ENCODE measurements at regions not wholly inside any gene's neighbourhood (a gene's known extent, or its start where the extent isn't known, plus 50 kb on each side); places are given as distances from the start of the nearest gene placed in this dataset.
"Not testable (repeated sequence)": the region's sequence is repeated elsewhere in the genome, so short reads cannot be mapped to it uniquely, and the experiment has no call there.

DNA sequence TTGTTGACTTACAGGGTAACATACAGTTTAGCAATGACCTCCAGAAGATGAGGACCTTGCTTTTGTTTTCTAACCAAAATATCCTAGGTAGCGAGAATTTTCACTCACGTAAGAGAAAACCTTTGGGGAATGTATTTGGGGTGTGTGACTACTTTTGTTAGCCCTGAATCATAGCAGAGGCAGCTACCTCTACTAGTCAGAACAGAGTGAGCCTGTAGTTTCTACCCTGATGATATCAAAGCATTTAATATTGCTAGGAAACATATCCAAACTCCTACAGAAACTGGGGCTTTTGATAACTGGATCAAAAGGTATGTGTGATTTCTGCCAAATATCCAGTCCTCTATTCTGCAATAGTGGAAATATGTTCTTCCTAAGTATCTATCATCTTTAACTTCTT, 462.6 kb upstream of the ZEB2 start:
- no peak for DNase-seq (ENCODE audit: low spot score)

DNA sequence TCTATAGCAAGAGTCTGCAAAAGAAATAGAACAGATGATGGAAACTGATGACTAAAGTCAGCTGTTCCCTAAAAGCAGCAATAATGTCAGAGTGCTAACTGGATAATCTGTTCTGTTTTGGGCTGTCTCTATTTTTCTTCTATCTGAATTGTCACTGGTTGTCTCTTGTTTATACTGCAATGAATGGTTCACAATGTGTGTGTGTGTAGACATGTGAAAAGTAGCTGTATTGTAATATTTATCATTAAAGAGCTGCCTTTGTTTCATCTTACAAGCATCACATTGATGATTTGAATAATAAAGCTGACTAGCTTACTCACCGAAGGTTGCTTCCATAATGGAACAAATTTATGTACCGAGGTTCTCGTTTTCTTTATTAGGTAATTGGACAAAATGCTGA, 456.0 kb upstream of the ZEB2 start:
- DNase-seq (ENCODE audit: low spot score), result no peak

DNA sequence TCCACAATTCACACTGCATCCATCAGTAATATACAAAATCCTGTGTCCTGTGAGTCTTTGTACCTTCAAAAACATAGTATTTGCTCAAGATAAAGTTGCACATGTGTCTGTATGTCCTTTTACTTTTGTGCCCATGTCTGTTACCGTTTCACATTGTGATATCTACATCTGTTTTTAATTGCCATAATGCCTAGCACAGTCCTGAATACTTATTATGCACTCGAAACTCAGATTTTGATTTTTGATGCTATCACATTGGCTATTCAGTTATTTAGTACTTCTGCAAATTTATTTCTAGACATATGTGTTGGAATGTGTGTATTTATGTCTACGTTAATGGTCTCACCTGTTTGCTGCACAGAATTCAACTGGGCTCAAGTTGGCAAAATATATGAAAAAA, 452.8 kb upstream of the ZEB2 start:
- no peak for DNase-seq (ENCODE audit: low spot score)

DNA sequence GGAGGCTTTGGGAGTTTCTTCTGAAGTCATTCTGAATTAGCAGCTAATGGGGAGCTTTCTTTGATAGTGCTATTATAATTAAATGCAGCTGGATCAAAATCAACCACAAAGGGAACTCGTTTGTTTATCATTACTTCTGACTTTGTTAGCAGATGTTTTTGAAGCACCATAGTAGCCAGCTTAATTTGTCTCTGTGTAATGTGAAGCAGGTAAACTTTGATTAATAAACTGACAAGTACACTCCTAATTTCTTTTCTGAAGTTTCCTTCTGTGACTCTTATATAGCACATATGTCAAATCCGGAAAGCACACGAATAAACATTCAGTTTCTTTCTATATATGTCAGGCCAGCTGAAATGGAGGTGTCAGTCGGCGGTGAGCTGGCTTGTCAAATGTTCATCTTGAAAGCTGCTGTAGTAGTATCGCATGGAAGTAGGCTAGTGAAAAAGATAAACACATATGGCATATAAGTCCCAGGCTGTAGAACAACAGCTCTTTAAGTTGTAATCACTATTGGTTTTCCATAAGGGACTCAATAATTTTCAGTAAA, 451.9 kb upstream of the ZEB2 start:
- DNase-seq (ENCODE audit: low spot score), result no peak

DNA sequence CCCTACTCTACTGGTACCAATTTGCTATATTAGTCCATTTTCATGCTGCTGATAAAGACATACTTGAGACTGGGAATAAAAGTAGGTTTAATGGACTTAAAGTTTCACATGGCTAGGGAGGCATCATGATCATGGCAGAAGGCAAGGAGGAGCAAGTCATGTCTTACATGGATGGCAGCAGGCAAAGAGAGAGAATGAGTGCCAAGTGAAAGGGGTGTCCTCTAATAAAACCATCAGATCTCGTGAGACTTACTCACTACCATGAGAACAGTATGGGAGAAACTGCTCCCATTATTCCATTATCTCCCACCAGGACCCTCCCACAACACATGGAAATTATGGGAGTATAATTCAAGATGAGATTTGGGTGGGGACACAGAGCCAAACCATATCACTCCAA, 450.5 kb upstream of the ZEB2 start:
- DNase-seq (ENCODE audit: low spot score), result not testable (repeated sequence)

DNA sequence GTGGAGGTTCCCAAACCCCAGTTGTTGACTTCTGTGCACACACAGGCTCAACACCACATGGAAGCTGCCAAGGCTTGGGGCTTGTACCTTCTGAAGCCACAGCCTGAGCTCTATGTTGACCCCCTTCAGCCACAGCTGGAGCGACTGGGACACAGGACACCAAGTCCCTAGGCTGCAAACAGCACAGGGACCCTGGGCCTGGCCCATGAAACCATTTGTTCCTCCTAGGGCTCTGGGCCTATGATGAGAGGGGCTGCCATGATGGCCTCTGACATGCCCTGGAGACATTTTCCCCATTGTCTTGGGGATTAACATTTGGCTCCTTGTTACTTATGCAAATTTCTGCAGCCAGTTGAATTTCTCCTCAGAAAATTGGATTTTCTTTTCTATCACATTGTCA, 449.6 kb upstream of the ZEB2 start:
- not testable (repeated sequence) for DNase-seq (ENCODE audit: low spot score)

DNA sequence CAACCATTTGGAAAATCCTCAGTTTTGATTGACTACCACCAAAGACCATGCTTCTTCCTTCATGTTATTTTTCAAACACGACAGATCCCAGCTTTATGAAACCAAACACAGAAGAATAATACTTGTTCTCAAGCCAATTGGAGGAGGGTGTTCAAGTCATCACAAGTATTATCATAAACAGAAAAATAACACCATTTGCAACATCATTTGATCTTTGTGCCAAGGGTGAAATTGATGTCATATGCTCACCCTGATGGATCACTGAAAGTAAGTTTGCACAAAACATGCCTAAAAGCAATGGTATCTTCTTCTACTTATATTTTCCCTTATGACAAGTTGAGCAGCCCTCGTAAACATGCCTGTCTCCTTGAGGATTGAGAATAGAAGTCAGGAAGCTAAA, 448.0 kb upstream of the ZEB2 start:
- no peak for DNase-seq (ENCODE audit: low spot score)

DNA sequence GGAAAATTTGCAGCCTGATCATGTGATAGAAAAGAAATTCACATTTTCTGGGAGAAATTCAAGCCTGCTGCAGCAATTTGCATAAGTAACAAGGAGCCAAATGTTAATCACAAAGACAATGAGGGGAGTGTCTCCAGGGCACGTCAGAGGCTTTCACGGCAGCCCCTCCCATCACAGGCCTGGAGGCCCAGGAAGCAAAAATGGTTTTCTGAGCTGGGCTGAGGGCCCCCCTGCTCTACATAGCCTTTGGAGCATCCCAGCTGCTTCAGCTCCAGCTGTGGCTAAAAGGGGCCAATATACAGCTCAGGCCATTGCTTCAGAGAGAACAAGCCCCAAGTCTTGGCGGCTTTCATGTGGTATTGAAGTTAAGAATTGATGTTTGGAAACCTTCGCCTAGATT, 445.3 kb upstream of the ZEB2 start:
- no peak for DNase-seq (ENCODE audit: low spot score)

DNA sequence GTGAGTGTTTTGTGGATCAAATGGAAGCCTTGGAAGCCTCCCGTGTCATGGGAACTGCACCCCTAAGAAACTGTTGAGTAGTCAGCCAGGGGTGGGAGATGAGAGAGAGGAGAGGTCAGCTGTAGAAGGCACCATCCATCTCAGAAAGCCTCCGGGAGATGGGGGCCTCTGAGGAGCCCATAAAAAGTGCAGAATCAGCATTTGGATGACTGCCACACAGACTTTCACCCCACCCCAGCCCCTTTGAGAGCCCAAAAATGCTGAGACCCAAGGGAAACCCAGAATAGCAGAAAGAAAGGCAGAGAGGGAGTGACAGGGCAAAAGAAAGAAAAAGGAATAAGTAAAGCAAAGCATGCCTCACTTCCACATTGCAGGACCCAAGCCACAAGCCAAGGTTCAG, 443.1 kb upstream of the ZEB2 start:
- DNase-seq (ENCODE audit: low spot score), result no peak

DNA sequence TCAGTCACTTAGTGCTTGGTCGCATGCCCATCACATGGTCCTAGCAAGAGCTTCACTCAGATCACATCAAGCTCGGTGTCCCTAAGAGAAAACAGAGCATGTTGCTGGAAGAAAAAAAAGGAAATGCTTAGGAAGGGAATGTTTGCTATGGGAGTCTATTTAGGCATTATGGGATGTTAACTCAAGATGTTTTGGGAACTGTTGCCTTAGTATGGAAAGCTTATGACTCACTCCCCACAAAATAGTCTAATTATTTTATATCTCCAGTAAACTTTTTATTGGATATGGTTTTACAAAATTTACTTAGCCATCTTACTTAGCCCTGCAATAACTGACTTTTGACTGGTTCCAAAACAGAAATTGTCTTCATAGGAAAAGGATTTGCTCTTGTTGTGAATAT, 439.5 kb upstream of the ZEB2 start:
- no peak for DNase-seq (ENCODE audit: low spot score)

DNA sequence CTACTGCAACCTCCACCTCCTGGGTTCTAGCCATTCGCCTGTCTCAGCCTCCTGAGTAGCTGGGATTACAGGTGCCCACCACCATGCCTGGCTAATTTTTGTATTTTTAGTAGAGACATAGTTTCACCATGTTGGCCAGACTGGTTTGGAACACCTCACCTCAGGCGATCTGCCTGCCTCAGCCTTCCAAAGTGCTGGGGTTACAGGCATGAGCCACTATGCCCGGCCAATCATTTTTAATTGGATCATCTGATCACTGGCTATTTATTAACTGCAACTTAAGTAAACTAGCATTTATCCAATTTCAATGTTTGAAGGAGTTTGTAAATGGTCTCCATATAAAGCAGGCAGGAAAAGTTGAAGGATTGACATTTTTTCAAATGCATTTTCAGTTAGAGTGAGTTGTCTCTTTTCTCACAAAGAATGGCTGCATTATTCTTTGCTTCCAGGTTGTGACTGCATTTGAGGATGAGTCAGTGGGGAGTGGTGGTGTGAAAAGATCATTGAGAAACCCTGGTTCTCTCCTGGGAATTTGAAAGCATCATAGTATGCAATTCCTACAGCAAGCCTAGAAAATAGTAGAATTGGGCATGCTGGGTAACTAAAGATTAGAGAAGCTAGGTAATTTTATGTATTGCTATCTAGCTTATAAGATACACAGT, 431.1 kb upstream of the ZEB2 start:
- no peak for DNase-seq (ENCODE audit: low spot score)

DNA sequence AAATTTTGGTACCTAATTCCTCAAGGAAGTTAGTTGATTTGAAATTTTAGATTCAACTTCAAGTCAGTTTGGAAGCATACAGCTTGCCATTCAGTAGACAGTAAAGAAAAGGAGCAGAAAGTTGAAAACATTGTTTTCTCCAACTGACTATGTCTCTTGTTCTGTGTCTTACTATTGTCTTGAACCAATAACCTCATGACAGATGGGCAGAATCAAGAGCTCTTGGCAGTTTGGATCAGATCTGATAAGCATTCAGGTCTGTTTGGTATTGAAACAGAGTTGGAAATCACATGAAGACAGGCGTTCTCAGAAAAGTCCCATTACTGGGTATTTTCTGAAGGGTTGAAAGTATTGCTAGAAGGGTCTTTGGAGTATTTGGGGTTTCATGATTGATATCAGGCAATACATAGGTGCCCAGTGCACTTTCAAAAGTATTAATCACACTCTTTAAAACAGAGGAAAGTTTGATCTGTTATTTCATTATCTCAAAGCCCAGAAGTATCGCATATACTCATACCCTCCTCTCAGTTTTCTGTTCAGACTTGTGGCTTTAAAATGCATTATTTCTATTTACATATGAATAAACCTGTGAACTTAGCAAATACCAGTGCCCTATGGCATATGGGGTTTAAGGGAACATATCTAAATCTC, 428.4 kb upstream of the ZEB2 start:
- DNase-seq (ENCODE audit: low spot score), result no peak

DNA sequence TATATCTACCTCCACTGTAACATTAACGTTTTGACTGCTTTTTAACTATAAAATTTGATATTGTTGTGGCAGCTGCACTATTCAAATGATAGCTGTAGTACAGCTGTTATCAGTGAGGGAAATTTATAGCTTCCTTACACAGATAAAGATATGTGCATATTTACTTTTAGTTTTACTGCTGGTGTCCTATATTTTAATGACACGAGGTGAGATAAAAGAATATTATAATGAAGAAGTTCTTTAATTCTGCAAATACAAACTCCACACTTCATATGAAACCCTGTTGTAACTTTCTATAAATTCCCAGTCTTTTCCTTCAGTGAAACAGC, 427.8 kb upstream of the ZEB2 start:
- DNase-seq (ENCODE audit: low spot score), result no peak

DNA sequence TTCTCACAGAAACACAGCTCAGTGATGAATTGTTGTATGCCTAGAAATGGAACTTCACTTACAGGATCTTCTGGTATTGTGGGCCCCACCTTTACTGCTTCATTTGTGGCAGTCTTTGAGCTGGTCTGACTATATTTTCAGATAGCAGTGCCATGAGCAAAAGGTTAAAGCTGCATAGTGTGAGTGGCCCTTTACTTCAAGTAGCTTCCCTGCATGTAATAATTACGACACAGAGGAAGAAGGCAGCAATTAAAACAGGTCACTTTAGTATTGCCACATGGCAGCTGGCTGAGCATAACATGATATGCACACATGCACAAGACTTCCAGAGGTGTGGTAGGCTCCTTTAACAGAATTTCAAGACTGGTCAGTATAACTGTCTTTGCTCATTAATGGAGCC, 426.3 kb upstream of the ZEB2 start:
- no peak for DNase-seq (ENCODE audit: low spot score)

DNA sequence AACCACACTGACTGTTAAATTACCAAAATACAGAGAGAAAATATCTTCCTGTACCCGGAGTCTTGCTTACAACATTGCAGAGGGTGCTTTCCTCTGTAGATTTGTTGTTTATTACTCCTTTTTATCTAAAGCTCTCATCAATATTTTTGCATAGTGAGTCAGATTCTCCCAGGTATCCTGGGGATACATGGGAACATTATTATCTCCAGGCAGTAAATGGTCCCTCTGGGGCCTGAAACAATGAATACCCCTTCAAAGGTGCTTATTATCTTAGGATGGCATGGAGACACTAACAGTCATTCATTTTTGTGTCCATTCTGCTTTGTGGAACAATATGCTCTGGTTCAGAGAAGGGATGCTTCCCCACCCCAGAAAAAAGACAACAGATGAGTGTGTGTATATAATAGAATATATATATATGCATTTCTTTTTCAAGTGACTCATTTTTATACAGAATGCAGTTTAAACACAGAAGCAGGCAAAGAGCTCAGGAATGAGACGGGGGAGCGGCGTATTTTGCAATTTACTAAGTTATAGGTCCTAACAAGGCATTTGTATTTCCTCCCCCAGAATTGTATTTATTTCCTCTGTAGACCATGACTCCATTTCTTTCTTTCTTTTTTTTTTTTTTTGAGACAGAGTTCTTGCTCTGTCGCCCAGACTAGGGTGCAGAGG, 424.8 kb upstream of the ZEB2 start:
- no peak for DNase-seq (ENCODE audit: low spot score)

DNA sequence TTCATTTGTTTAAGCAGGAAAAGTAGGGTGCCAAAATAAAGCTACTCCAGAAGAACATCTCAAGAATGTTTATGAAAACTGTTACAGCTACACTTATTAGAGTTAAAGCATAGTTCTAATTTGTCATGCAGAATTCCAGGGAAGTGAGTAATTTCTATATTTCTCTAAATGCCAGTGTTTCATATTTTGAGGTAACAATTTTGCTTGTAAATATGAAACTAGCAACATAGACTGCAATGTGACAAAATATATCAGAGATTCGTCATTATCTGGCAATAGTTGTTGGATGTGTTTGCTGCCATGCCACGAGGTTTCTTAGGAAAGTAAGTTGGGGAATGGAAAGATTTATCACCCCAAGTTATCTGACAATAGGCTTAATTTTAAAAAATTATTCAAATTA, 424.1 kb upstream of the ZEB2 start:
- peak; percentile 38 for DNase-seq (ENCODE audit: low spot score)

DNA sequence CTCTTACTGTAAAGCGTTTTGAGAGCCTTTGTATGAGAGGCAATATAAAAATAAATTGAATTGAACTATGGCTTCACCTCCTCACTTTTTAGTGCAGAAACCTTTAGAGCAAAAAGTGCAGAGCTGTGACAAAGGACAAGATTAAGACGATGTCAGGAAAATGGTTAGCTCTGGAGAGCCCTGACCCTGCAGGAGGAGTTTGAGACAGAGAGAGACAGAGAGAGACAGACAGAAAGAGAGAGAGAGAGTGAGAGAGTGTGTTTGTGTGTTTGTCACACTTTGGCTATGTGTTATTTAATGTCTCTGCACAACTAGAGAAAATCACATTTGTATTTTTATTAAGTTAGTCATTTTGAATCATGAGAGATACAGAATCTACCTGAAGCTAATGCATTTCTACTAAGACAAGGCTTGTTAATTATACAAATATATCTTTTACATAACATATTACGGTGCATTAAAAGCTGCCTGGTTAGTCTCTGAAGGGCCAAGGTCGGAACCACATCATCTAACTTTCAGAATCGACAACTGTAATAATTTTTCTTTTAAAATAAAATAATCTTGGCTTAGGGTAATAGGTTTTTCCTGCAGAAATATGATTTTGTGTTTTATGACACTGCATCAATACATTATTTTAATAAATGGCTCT, 423.5 kb upstream of the ZEB2 start:
- no peak for DNase-seq (ENCODE audit: low spot score)

DNA sequence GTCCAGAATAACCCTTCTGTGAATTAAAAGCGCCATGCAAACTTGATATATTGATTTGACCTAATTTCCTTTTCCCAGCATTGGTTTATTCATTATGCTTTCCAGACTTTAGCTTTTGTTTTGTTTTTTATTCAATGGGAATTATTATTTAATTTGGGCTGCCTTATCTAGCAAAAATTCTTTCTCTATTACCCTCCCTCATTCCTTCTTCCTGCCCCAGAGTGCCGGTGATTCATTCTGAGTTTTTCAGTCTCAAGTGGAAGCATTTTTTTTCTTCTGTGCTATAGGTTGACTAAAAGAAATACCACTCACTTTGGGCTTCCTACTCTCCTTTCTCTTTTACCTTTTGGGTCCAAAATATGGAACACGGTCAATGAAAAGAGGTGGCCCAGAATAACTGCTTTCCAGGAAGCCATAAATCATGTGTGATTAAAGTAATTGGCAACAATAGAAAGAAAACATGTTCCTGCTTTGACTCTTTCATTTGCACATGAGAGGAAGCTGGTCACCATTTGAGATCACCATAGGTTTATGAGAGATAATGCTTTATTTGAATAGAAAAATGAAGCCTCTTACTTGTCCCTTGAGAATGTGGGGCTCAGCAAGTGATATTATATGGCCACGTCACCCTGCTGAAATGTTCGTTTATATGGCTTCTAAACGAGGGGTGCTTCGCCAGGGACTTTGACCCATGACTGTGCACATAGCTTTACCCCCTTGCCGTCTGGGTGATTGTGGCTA, 422.8 kb upstream of the ZEB2 start:
- peak; percentile 33 for DNase-seq (ENCODE audit: low spot score)

DNA sequence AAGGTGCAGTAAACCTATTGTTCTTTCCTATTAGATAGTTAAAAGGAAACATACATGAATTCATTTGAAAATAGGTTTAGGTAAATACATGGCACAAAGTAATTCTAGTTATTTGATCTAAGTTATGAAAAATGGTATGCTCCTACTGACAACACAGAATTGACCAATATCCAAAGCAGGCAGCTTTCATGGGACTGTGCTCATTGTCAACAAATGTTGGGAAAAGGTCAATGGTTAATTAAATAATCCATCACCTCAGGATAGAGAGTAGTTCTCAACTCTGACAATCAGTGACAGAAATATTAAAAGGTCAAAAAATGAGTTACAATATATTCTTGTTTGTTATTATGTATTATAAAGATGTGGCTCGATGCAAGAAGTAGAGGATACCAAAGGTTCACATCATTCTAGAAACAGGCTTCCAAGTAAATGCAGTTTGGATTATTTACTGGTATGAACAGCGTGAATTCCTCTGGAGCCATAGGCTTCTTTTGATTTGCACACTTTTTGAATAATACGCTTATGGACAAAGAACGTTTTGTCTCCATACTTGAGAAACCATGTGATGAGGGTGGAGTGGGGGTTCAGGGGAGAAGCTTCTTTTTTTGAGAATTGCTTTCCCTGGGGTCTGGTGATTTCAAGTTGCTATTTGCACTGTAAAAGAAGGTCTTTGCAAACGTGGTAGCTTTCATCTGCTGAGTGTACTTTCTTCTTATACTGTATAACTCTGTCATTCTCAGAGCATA, 422.0 kb upstream of the ZEB2 start:
- no peak for DNase-seq (ENCODE audit: low spot score)

DNA sequence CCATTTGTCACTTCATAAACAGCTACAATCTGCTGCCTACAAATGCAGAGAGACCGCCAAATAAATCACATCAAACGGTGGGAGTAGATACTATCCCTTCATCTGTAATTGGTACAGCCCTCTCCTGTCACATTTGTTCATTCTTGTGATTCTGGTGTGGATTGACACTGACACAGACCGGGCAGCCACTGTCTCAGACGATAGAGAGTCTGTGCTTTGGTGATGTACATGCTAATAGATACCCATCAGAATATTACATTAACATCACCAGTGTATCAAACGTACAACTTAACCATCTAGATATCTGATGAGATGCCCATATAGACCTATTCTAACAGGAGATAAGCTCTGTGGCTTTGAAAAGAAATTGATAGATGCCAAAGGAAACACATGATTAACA, 419.7 kb upstream of the ZEB2 start:
- no peak for DNase-seq (ENCODE audit: low spot score)

DNA sequence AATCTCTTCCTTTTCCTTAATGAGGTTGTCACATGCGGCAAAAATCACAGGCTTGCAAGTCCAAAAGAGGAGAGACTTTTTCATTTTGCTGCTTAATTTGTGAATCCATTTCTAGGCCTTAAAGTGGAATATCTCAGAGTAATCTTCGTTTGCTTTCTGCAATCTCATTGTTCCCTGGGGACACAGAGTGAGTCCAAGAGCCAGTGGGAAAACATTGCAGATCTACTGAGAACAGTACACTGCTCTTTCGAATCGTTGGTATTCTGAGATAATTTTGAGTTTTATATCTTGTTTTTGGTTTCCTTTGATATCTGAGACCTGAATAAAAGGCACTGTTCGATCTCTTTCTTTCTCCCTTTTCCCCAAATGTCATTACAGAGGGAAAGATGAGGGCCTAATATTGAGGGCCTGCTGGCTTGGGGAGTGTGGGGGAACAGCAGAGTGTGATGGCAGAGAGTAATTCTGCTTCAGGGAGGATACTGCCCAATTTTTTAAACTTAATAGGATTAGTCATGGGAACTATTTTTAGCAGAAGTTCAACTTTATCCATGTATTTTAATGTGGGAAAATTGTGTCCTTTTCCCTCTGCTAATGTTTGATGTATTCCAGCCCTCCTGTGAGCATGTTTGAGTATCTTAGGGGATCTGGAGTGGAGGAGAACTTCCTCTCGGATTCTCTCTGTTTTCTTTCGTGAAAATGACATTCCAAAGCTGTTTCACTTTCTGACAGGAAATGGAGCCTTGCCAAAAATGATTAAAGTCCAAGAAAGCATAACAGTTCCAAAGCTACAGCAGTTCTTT, 418.2 kb upstream of the ZEB2 start:
- DNase-seq (ENCODE audit: low spot score), result peak; percentile 67

Measured in kidney capillary endothelial cell (primary cell).